ENCODE measurements at regions not wholly inside any gene's neighbourhood (a gene's known extent, or its start where the extent isn't known, plus 50 kb on each side); places are given as distances from the start of the nearest gene placed in this dataset.

GRCh38 chr3:177596816-177597271, 399.6 kb upstream of the TBL1XR1 start:
- Histone ChIP-seq H4K20me1 (ENCODE audit: insufficient read depth, low read length, poor library complexity, severe bottlenecking) (no peaks in the 10 kb centered on the region), H3K79me2 (ENCODE audit: insufficient read depth, low read length) (no peaks in the 10 kb centered on the region), H3K36me3 (ENCODE audit: insufficient read depth, low read length) (no peaks in the 10 kb centered on the region), H3F3A (ENCODE audit: low read depth) (no peaks in the 10 kb centered on the region), H3K9ac (ENCODE audit: low read depth, low read length, poor library complexity, severe bottlenecking) (peak overlapping the region; percentile 67), H3K9me3 (ENCODE audit: insufficient read depth, low read depth, low read length) (no peaks in the 10 kb centered on the region), H3K9me2 (replicated peaks; ENCODE audit: low read depth, low read length) (no peaks in the 10 kb centered on the region), H3K4me2 (ENCODE audit: low read depth, low read length, poor library complexity, severe bottlenecking) (peak overlapping the region; percentile 71), H3K4me3 (ENCODE audit: low read length, poor library complexity, severe bottlenecking) (peak overlapping the region; percentile 53), H3K27me3 (ENCODE audit: insufficient read depth, low read length, poor library complexity, severe bottlenecking) (no peaks in the 10 kb centered on the region), H3K4me1 (ENCODE audit: insufficient read depth, low read length, poor library complexity, severe bottlenecking) (peaks cover 77% of the 10 kb centered on the region), H2AFZ (ENCODE audit: low read length) (no peak overlapping the region; the same call in 1 of the 2 replicates)
- no peak for TF ChIP-seq EZH2phosphoT487 (IDR thresholded peaks at IDR 0.05; ENCODE audit: borderline replicate concordance)
- no peak for TF ChIP-seq CTCF (conservative IDR thresholded peaks at IDR 0.05; ENCODE audit: low read length)

GRCh38 chr3:177597311-177598096, 400.2 kb upstream of the TBL1XR1 start:
- peak overlapping the region; percentile 67 for H3K9ac ChIP-seq (ENCODE audit: low read depth, low read length, poor library complexity, severe bottlenecking)
- H3K4me3 ChIP-seq (ENCODE audit: low read length, poor library complexity, severe bottlenecking) = peak overlapping the region; percentile 53
- H2AFZ ChIP-seq (ENCODE audit: low read length) = peak overlapping the region; percentile 22
- peaks cover 81% of the 10 kb centered on the region for H3K4me1 ChIP-seq (ENCODE audit: insufficient read depth, low read length, poor library complexity, severe bottlenecking)
- TF ChIP-seq CTCF (conservative IDR thresholded peaks at IDR 0.05; ENCODE audit: low read length) (no peak), EZH2phosphoT487 (IDR thresholded peaks at IDR 0.05; ENCODE audit: borderline replicate concordance) (no peak)
- no peaks in the 10 kb centered on the region for H3F3A ChIP-seq (ENCODE audit: low read depth)
- H3K27me3 ChIP-seq (ENCODE audit: insufficient read depth, low read length, poor library complexity, severe bottlenecking) = no peaks in the 10 kb centered on the region
- no peaks in the 10 kb centered on the region for H3K9me2 ChIP-seq (replicated peaks; ENCODE audit: low read depth, low read length)
- no peaks in the 10 kb centered on the region for H3K9me3 ChIP-seq (ENCODE audit: insufficient read depth, low read depth, low read length)
- no peaks in the 10 kb centered on the region for H3K36me3 ChIP-seq (ENCODE audit: insufficient read depth, low read length)
- H3K4me2 ChIP-seq (ENCODE audit: low read depth, low read length, poor library complexity, severe bottlenecking) = peak overlapping the region; percentile 71
- no peaks in the 10 kb centered on the region for H3K79me2 ChIP-seq (ENCODE audit: insufficient read depth, low read length)
- H4K20me1 ChIP-seq (ENCODE audit: insufficient read depth, low read length, poor library complexity, severe bottlenecking) = no peaks in the 10 kb centered on the region

- Histone ChIP-seq H3K9me2 (replicated peaks; ENCODE audit: low read depth, low read length) (no peaks in the 10 kb centered on the region), H3K9me3 (ENCODE audit: insufficient read depth, low read depth, low read length) (no peaks in the 10 kb centered on the region), H3K36me3 (ENCODE audit: insufficient read depth, low read length) (no peaks in the 10 kb centered on the region), H3K4me2 (ENCODE audit: low read depth, low read length, poor library complexity, severe bottlenecking) (peak overlapping the region; percentile 71), H3K27me3 (ENCODE audit: insufficient read depth, low read length, poor library complexity, severe bottlenecking) (no peaks in the 10 kb centered on the region), H3K79me2 (ENCODE audit: insufficient read depth, low read length) (no peaks in the 10 kb centered on the region), H3K4me3 (ENCODE audit: low read length, poor library complexity, severe bottlenecking) (peak overlapping the region; percentile 53), H2AFZ (ENCODE audit: low read length) (peak overlapping the region; percentile 22; the same call in 1 of the 2 replicates), H4K20me1 (ENCODE audit: insufficient read depth, low read length, poor library complexity, severe bottlenecking) (no peaks in the 10 kb centered on the region), H3K4me1 (ENCODE audit: insufficient read depth, low read length, poor library complexity, severe bottlenecking) (peaks cover 88% of the 10 kb centered on the region), H3K9ac (ENCODE audit: low read depth, low read length, poor library complexity, severe bottlenecking) (peak overlapping the region; percentile 67), H3F3A (ENCODE audit: low read depth) (no peaks in the 10 kb centered on the region)
- no peak for TF ChIP-seq EZH2phosphoT487 (IDR thresholded peaks at IDR 0.05; ENCODE audit: borderline replicate concordance)
- no peak for TF ChIP-seq CTCF (conservative IDR thresholded peaks at IDR 0.05; ENCODE audit: low read length)
Observed at GRCh38 chr3:177598097-177598833, 401.0 kb upstream of the TBL1XR1 start.

Measured in Loucy (cell line).